HG03469 (cell line): ENCODE measurements at regions not wholly inside any gene's neighbourhood (a gene's known extent, or its start where the extent isn't known, plus 50 kb on each side); places are given as distances from the start of the nearest gene placed in this dataset.

Experiments used
- ATAC-seq: cut with Tn5 transposase; IDR thresholded peaks from one replicate; pipeline ENCODE4 v1.9.1; 2021; ENCODE audit warnings: mild to moderate bottlenecking, moderate library complexity, moderate number of reproducible peaks; ENCODE audit not compliant: unreplicated experiment

DNA sequence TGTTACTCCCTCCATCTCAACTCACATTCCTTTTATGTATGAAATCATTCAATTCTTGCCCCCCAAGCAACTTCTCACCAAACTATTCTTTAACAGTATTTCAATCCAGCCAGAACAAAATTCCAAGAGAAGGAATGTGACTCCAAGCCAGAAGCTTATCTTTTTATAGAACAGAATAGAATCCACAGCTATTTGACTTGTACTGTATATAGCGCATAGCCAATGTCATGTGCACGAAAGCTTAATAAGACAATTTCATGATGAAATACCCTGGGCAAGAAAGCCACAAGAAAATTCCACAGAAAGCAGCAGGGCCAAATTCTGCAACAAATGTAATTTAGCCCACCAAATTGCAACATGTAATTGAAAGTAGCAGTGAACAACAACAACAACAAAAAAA lies 127.6 kb upstream of the UBE2E2 start:
- ATAC-seq, result no peak

DNA sequence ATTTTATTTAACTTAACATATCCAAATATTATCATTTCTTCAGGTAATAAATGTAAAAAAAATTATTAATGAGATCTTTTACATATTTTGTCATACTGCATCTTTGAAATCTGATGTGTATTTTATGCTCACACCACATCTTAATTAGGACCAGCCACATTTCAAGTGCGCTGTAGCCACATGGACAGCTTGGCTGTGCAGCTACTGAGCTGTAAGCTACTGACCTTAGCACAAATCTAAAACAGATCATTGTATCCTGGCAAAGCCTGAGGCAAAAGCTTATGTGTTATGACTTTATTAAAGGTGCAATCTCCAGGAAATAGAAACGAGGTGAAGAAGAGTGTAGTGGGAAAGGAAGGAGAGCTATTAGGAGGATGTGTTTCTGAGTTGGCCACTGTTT lies 126.7 kb upstream of the UBE2E2 start:
- ATAC-seq, result no peak

DNA sequence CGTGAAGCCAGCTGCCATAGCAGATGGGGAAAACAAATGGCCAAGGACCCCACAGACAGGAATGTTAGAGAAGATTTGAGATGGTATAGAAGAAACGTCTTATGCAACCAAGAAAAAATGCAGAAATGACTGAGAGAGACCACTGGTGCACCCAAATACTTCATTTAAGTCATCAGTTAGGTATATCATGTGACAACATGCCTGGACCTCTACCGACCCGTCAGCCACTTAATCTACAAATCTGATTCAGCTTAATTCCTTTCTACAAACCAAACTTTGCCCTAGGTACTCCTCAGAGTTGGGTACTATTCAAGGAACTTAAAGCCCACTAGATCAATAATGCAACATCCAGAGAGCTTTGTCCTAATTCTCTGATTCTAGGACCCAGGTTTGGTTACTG lies 126.0 kb upstream of the UBE2E2 start:
- no peak for ATAC-seq

- ATAC-seq, result no peak
These were observed 124.4 kb upstream of the UBE2E2 start for GRCh38 chr3:23078735-23079134.

- ATAC-seq, result no peak
These were observed 123.2 kb upstream of the UBE2E2 start for GRCh38 chr3:23079976-23080375.

GRCh38 chr3:23083701-23084100 lies 119.4 kb upstream of the UBE2E2 start:
- no peak for ATAC-seq

GRCh38 chr3:23084367-23084766 lies 118.8 kb upstream of the UBE2E2 start:
- no peak for ATAC-seq

GRCh38 chr3:23085261-23085660 lies 117.9 kb upstream of the UBE2E2 start:
- ATAC-seq, result no peak

DNA sequence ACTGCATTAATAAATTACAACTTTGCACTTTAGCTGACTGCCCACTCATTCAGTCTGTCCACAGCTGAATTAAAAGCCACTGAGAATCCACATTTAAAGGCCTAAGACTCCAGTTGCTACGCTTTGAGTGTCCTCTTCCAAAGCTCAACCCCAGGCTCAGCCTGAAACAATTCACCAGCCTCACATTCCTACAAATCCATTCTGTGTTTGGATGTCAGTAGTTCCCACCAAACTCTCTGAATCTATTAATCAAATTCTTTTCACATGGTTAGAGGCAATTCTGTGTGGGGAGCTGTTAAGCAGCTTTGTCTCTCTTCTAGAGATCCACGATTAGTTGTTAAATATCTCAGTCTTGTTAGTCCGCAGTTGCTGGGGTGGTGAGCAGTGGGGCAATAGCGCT lies 116.8 kb upstream of the UBE2E2 start:
- no peak for ATAC-seq

DNA sequence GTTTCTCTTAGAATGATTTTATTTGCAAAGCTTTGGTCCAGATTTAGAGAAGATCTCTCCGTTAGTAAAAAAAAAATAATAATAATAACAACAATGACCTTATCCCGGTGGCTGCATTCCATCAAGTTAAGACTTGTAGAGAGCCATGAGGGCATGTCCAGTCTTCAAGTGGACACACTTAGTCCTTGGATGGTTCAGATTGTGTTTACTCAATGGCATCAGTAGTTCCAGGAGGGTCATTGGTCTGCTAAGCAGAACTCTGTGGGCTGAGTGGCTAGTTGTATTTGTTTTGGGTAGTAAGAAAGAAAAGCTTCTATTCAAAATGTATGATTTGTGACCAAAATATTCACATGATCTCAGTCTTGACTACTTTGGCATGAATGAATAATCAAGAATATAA lies 116.3 kb upstream of the UBE2E2 start:
- ATAC-seq, result no peak

GRCh38 chr3:23094412-23094811 lies 108.7 kb upstream of the UBE2E2 start:
- no peak for ATAC-seq

- ATAC-seq, result no peak
These were observed 108.2 kb upstream of the UBE2E2 start for GRCh38 chr3:23094890-23095462.

- no peak for ATAC-seq
These were observed 107.1 kb upstream of the UBE2E2 start for GRCh38 chr3:23096041-23096440.

DNA sequence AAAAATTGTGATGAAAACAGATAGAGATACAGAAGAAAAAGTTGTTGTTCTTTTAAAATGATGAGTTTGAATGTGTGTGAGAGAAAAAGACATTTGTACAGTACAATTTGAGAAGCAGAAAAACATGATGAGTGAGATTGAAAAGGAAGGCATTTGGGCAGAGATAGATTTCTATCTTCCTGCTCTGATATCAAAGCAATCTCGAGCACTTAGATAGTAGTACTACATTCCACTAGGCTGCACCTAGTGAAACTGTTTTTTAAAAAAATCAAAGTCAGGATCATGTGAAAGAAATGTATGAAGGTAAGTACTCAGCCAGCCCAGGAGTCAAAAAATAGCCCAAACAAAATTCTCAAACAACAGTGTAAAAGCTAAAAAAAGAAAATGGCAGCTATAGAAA lies 104.1 kb upstream of the UBE2E2 start:
- ATAC-seq, result no peak

- no peak for ATAC-seq
These were observed 103.5 kb upstream of the UBE2E2 start for GRCh38 chr3:23099677-23100076.

DNA sequence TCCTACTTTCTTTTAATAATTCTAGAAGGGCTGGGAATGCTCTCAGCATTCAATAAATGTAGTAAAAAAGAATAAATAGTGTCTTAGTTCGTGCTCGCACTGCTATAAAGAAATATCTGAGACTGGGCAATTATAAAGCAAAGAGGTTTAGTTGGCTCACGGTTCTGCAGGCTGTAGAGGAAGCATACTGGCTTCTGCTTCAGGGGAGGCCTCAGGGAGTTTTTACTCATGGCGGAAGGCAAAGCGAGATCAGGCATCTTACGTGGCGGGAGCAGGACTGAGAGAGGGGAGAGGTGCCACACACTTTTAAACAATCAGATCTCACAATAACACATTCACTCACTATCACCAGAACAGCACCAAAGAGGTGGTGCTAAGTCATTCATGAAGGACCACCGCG lies 103.0 kb upstream of the UBE2E2 start:
- ATAC-seq, result no peak

GRCh38 chr3:23103764-23104163 lies 99.4 kb upstream of the UBE2E2 start:
- no peak for ATAC-seq

DNA sequence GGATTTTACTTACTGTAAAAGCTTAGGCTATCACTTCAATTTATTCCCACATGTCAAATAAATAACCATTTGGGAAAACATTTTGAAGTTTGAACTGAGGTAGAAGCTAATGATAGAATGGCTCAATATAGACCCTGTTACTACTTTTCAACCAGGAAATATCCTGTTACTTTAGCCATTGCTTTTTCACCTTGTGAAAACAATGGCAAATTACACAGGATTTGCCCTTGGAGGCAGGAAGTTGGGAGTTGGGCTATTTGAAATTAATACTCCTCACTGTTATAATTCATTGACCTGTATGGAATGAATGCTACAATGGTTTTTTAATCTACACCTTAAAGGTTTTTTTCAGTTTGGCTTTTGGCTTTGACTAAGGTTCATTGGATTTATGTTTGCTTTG lies 98.1 kb upstream of the UBE2E2 start:
- no peak for ATAC-seq

DNA sequence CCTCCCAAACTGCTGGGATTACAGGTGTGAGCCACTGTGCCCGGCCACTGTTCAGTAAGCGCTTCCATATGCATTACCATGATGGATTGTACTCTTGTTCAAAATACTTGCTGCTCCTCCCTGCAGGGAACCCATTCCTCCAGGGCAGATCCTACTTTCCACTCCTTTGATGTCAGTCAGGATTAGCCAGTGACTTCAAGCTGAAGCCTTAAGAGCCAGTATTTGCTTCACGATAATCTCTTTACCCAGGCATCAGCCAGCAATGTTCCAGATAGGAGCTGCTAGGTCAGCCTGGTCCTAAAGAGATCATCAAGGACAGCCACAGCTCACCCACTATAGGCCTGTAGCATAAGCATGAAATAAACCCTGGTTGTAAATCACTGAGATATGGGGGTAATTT lies 96.5 kb upstream of the UBE2E2 start:
- no peak for ATAC-seq

- ATAC-seq, result no peak
These were observed 95.9 kb upstream of the UBE2E2 start for GRCh38 chr3:23107221-23107620.

GRCh38 chr3:23108451-23109057 lies 94.6 kb upstream of the UBE2E2 start:
- ATAC-seq, result no peak

- no peak for ATAC-seq
These were observed 91.8 kb upstream of the UBE2E2 start for GRCh38 chr3:23111286-23111685.

- no peak for ATAC-seq
These were observed 91.3 kb upstream of the UBE2E2 start for GRCh38 chr3:23111797-23112196.
